Fibroblast of lung (primary cell): ENCODE measurements at regions not wholly inside any gene's neighbourhood (a gene's known extent, or its start where the extent isn't known, plus 50 kb on each side); places are given as distances from the start of the nearest gene placed in this dataset.

Experiments
- CTCF ChIP-seq, 2 donors: IDR thresholded peaks in 1 of 2; conservative IDR thresholded peaks in 1 of 2; 1 replicate in 1 of 2; 2 replicates in 1 of 2; pipeline ENCODE4 v1.5.1; 2011 to 2012; ENCODE audit warnings: low read length in 2 of 2, control low read depth in 1 of 2, inconsistent platforms in 1 of 2, low read depth in 1 of 2, mild to moderate bottlenecking in 1 of 2
- EZH2 ChIP-seq: IDR thresholded peaks from 2 replicates; pipeline ENCODE4 v1.5.1; 2012; ENCODE audit warnings: low read length, control low read depth, mild to moderate bottlenecking; ENCODE audit errors: missing control alignments

GRCh38 chr3:177827511-177828207 is 630.4 kb upstream of the TBL1XR1 start:
- TF ChIP-seq EZH2 (no peak), CTCF (conservative IDR thresholded peaks at IDR 0.05 in 1 of 2, IDR thresholded peaks at IDR 0.05 in 1 of 2; ENCODE audit: low read depth in 1 of 2, low read length in 2 of 2) (no peak)
